ENCODE measurements at regions not wholly inside any gene's neighbourhood (a gene's known extent, or its start where the extent isn't known, plus 50 kb on each side); places are given as distances from the start of the nearest gene placed in this dataset.

DNA sequence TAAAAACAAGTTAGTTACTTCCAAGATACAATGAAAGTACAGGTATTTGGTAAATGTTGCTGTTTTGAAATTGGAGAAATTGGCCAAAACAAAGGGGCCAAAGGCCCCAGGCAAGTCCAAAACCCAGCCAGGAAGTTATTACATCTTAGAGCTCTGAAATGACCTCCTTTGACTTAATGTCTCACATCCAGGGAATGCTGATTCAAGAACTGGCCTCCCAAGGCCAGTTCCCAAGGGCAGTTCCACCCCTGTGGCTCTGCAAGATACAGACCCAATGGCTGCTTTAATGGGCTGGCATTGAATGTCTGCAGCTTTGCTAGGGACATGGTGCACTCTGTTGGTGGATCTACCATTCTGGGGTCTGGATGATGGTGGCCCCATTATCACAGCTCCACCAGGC, 217.3 kb upstream of the FKBP1C start:
- TF ChIP-seq, protein P1, sequence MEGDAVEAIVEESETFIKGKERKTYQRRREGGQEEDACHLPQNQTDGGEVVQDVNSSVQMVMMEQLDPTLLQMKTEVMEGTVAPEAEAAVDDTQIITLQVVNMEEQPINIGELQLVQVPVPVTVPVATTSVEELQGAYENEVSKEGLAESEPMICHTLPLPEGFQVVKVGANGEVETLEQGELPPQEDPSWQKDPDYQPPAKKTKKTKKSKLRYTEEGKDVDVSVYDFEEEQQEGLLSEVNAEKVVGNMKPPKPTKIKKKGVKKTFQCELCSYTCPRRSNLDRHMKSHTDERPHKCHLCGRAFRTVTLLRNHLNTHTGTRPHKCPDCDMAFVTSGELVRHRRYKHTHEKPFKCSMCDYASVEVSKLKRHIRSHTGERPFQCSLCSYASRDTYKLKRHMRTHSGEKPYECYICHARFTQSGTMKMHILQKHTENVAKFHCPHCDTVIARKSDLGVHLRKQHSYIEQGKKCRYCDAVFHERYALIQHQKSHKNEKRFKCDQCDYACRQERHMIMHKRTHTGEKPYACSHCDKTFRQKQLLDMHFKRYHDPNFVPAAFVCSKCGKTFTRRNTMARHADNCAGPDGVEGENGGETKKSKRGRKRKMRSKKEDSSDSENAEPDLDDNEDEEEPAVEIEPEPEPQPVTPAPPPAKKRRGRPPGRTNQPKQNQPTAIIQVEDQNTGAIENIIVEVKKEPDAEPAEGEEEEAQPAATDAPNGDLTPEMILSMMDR (IDR thresholded peaks at IDR 0.05; ENCODE audit: low read length): no peak
- TF ChIP-seq EZH2 (IDR thresholded peaks at IDR 0.05; ENCODE audit: borderline replicate concordance, low read length): no peak
